GM12891 (cell line): ENCODE measurements at regions not wholly inside any gene's neighbourhood (a gene's known extent, or its start where the extent isn't known, plus 50 kb on each side); places are given as distances from the start of the nearest gene placed in this dataset.
A peak's percentile ranks its signal among the peaks of the same experiment; 100 is the strongest.

Source experiments
- DNase-seq: peaks from one replicate; pipeline ENCODE4 v3.0.0; 2011; ENCODE audit warnings: low spot score; ENCODE audit not compliant: insufficient read length
- FAIRE-seq: peaks from 2 replicates; lab custom pipeline; 2011; peaks lifted over from hg19 to GRCh38; lab: Jason Lieb, UNC
- PAX5 ChIP-seq: IDR thresholded peaks from 2 replicates; pipeline ENCODE4 v1.6.1; 2011; ENCODE audit warnings: low read length, moderate library complexity, mild to moderate bottlenecking; ENCODE audit not compliant: insufficient read depth, severe bottlenecking
- POLR2A ChIP-seq: IDR thresholded peaks from 2 replicates; pipeline ENCODE4 v1.6.1; 2011; ENCODE audit warnings: low read depth, low read length, control low read depth
- POLR2AphosphoS5 ChIP-seq: IDR thresholded peaks from 2 replicates; pipeline ENCODE4 v1.6.1; 2011; ENCODE audit warnings: low read depth, low read length, control low read depth
- POU2F2 ChIP-seq: IDR thresholded peaks from 2 replicates; pipeline ENCODE4 v1.6.1; 2011; ENCODE audit warnings: low read depth, mild to moderate bottlenecking, control low read depth, low read length, moderate library complexity
- SPI1 ChIP-seq: IDR thresholded peaks from 2 replicates; pipeline ENCODE4 v1.6.1; 2011; ENCODE audit warnings: low read depth, low read length, control low read depth
- TAF1 ChIP-seq: IDR thresholded peaks from 2 replicates; pipeline ENCODE4 v1.6.1; 2011; ENCODE audit warnings: low read depth, low read length, control low read depth

DNA sequence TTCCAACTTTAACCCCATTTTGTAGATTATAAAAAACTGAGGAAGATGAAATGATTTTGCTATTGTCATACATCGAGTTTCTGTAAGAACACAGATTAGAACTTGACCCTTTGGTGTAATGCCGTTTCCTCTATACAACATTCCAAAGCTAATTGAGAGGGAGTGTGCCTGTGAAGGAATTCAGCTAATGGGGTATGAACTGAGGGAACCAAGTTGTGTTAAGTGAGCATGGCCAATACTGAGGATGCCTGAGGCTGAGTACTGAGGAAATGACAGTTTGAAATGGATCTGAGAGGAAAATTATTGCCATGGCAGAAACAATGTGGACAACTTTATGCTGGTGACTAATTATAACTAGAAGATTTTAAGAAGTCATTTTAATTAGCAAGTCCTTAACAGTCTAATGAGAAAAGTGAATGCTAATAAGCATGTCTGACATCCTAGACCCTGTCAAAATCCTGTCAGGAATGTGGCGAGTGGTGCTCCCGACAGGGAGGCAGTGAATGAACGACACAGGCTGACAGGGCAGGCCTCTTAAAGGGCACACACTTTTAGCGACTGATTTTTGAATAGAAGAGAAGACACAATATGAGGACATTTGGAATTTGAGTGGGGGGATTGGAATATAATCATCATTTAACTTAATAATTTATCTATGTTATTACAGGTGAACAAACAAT, 262.5 kb downstream of the HLX start:
- no peak for FAIRE-seq
- DNase-seq: no peak
- TF ChIP-seq SPI1 (no peak), TAF1 (no peak), POLR2AphosphoS5 (no peak), POLR2A (no peak), POU2F2 (no peak), PAX5 (no peak)

DNA sequence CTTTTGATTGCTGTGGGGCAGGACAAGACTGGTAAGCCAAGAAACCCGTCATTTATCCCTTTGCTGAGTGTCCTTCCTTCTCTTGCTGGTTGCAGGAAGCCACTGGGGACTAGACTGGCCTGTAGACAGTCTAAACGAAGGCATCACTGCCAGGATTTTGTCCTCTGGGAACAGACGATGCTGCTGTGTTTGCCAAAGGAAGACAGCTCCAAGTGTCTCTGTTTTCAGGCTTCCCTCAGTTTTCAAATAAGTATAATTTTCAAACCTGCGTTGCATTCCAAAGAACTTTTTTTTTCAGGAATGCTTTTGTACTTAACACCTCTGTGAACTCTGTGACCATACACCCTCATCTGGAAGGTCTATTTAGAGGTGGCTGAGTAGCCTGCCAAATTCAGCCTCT, 269.4 kb downstream of the HLX start:
- FAIRE-seq (no peak), DNase-seq (no peak)
- no peak for TF ChIP-seq POU2F2
- TF ChIP-seq PAX5: no peak
- TF ChIP-seq POLR2A: no peak
- no peak for TF ChIP-seq TAF1
- TF ChIP-seq POLR2AphosphoS5: no peak

DNA sequence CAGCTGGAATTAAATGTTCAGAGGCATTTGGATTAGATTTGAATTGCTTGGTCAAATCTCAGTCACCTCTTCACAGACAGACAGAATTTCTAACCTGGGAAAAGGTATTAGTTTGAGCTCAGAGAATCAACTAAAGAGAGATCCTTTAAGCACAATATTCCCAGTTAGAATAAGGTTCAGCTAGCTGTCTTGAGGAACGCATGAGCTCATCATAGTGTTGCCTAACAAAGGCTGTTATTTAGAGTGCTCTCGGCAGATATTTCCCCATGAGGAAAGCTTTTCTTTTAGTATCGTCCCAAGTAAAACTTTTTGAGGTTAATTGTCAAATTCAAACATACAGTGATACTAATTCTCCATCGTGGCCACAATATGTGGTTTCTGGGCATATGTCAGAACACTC, 269.9 kb downstream of the HLX start:
- TF ChIP-seq PAX5: no peak
- TF ChIP-seq POU2F2: no peak
- no peak for TF ChIP-seq SPI1
- TF ChIP-seq TAF1: no peak
- TF ChIP-seq POLR2AphosphoS5: no peak
- TF ChIP-seq POLR2A: no peak
- no peak for FAIRE-seq

DNA sequence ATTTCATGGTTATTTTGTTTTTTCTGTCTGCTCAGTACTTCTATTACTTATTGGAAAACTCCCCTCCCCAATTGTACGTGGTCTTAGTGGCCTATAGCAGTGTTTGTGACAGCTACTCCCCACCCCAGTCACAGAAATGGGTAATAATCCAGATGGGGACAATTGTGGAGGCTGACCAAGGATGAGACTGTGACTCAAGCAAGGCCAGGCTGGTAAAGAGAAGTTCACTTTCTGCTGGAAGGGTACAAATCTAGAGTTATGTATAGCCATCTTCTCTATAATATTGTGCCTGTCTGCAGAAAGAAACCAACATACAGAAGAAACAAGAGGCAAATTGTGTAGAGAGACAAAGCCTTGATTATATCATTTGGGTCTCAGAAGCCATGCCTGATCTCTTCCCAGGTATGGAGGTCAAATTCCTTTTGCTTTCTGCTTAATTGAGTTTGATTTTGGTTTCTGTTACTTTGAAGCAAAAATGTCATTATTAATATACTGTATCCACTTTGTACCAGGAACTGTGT, 270.4 kb downstream of the HLX start:
- FAIRE-seq: no peak
- no peak for DNase-seq
- TF ChIP-seq PAX5 (no peak), TAF1 (no peak), POU2F2 (no peak), SPI1 (no peak), POLR2A (no peak), POLR2AphosphoS5 (no peak)

More for the DNA sequence above, 269.9 kb downstream of the HLX start:
- no peak for DNase-seq

DNA sequence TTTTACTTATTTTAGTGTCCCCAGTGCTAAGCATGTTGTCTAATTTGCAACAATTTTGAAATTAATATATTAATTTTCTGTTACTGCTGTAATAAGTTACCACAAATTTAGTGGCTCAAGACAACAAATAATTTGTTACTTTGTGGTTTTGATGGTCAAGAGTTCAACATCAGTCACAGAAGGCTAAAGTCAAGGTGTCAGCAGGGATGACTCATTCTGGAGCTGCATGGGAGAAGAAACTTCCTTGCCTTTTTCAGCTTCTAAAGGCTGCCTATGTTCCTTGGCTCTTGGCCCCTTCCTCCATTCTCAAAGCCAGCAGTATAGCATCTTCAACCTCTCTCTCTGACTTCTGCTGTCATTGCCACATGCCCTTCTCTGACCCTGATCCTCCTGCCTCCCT, 271.8 kb downstream of the HLX start:
- TF ChIP-seq SPI1 (no peak), POU2F2 (no peak), POLR2A (no peak), POLR2AphosphoS5 (no peak), TAF1 (no peak), PAX5 (no peak)
- FAIRE-seq: no peak

DNA sequence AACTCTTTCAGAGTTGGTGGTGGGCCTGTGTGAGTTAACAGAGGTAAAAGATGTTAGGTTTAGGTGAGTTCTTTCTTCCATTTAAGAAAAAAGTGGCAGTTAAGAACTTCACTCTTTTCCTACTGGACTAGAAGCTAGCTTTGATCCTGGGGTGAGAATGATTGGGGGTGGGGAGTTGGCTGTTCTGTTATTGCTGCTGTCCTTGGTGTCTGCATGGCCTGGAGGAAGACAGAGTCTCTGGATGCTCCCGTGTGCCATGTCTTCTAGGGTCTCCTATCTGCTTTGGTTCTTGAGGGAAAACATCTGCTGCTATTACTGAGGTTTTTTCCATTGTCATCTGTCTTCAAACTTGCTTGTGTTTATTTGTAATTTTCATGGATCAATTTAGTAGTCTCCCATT, 275.7 kb downstream of the HLX start:
- no peak for FAIRE-seq
- no peak for DNase-seq

More for the DNA sequence above, 271.8 kb downstream of the HLX start:
- no peak for DNase-seq

DNA sequence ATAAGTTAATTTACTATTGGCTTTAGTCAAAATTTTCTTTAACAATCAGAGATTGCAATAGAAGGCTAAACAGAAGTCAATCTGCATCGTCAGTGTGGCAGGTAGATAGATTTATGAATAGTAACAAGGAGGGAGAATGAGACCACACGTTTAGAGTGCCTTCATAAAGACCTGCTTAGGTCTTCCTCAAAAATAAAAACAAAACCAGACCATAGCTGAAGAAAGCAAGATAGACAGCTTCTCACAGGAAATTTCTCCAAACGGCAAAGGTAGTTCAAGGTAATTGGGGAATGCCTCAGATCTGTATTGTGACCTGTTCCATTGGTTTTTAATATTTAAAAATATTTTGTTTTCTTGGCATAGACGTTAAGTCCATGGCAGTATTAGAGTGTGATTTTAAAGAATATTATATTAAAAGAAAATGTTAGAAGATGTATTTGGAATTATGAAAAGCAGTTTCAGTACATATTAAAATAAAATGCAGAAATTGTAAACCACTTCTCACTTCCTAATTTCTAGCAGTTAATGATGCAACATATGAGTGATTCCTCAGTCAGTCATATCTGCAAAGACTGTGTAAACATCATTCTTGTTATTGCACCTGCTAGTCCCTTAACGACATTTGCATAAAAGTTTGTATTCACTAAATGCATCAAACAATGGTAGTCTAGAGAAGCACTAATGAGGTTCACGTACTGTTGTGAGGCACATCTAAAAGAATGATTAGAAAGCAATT, 278.0 kb downstream of the HLX start:
- no peak for TF ChIP-seq TAF1
- TF ChIP-seq SPI1: peak; percentile 84
- DNase-seq: no peak
- peak; percentile 16 for FAIRE-seq

More for the DNA sequence above, 275.7 kb downstream of the HLX start:
- TF ChIP-seq POLR2AphosphoS5 (no peak), TAF1 (no peak), PAX5 (no peak), POU2F2 (no peak)

DNA sequence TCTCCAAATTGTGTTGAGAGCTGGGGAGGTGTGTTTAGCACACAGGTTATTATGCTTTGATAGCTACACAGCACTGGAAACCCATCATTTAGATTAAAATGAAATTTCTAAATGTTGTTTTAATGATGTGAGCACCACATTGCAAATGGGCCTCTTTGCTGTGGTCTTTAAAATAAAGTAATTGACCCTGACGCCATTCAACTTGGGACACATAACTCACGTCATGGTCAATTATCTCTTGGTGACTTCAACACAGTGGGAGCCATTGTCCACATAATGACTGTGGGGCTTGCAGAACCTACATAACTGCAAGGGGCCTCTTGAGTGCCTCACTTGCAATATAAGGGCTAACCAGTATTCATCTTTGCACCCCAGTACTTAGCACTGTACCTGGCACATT, 280.4 kb downstream of the HLX start:
- no peak for DNase-seq
- no peak for TF ChIP-seq SPI1
- no peak for TF ChIP-seq POLR2AphosphoS5
- no peak for TF ChIP-seq PAX5
- no peak for TF ChIP-seq TAF1
- TF ChIP-seq POU2F2: no peak
- TF ChIP-seq POLR2A: no peak

DNA sequence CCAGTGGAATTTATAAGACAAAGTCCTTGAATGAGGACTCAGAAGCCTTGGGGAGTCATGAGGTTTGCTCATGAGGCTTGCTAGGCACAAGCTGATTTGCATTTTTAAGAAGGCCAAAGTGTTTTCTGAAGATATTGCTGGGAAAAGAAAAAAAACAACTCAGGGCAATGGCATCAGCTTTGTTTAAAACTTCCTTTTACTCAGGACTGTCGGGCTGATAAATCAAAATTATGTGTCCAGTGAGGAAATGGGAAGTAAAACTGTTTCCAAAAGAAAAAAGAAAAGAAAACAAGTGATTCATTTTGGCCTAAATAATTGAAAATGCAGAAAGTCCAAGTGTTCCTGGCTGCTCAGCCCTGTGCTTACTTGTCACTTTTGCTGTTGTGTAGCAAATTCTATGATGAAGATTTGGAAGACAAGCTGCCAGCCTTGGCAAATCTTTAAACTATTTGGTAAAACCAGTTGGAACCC, 282.4 kb downstream of the HLX start:
- no peak for DNase-seq
- no peak for FAIRE-seq
- no peak for TF ChIP-seq PAX5
- no peak for TF ChIP-seq POU2F2
- TF ChIP-seq POLR2AphosphoS5: no peak
- TF ChIP-seq TAF1: no peak
- no peak for TF ChIP-seq POLR2A
- no peak for TF ChIP-seq SPI1

More for the DNA sequence above, 280.4 kb downstream of the HLX start:
- FAIRE-seq: no peak

DNA sequence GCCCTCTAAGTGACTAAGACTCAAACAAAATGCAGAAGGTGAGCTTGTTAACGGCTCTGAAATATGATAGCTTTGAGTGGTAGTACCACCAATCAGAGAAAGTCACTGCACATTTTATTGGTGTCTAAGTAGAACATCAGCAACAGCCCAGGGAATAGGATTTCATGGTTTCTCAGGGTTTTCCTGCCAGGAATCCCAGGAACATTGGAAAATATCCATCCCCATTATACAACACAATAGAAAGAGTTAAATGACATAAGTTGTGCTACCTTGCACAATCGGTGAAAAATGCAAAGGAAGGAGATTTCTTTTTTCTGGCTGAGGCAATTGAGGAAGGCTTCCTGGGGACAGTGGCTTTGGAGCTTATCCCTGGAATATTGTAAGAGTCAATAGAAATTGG, 283.1 kb downstream of the HLX start:
- DNase-seq (no peak), FAIRE-seq (no peak)
- no peak for TF ChIP-seq SPI1
- no peak for TF ChIP-seq PAX5
- no peak for TF ChIP-seq POLR2AphosphoS5
- TF ChIP-seq POLR2A: no peak
- no peak for TF ChIP-seq TAF1
- no peak for TF ChIP-seq POU2F2
